Stimulated activated CD4-positive, alpha-beta T cell treated with anti-CD3 and anti-CD28 coated beads, Interleukin-2, amount 100 ng/mL, for 24 hours (primary cell): ENCODE measurements at regions not wholly inside any gene's neighbourhood (a gene's known extent, or its start where the extent isn't known, plus 50 kb on each side); places are given as distances from the start of the nearest gene placed in this dataset.

Source experiments
- DNase-seq, 2 donors: peaks; one replicate each; pipeline ENCODE4 v3.0.0-alpha.2; 2020

- DNase-seq, result no peak
Measured at GRCh38 chr16:62586128-62586862, 550.1 kb upstream of the CDH8 start.

GRCh38 chr16:62585041-62585545 lies 548.9 kb upstream of the CDH8 start:
- no peak for DNase-seq

- DNase-seq, result no peak
Measured at GRCh38 chr16:62583414-62583813, 547.2 kb upstream of the CDH8 start.

GRCh38 chr16:62573466-62573865 lies 537.2 kb upstream of the CDH8 start:
- DNase-seq, result no peak

GRCh38 chr16:62568926-62569325 lies 532.7 kb upstream of the CDH8 start:
- DNase-seq, result no peak

GRCh38 chr16:62565706-62566105 lies 529.5 kb upstream of the CDH8 start:
- no peak for DNase-seq

GRCh38 chr16:62564291-62564690 lies 528.1 kb upstream of the CDH8 start:
- no peak for DNase-seq

- no peak for DNase-seq
Measured at GRCh38 chr16:62562121-62562520, 525.9 kb upstream of the CDH8 start.

- DNase-seq, result no peak
Measured at GRCh38 chr16:62549875-62550274, 513.6 kb upstream of the CDH8 start.

GRCh38 chr16:62548095-62548494 lies 511.9 kb upstream of the CDH8 start:
- no peak for DNase-seq

GRCh38 chr16:62546701-62547100 lies 510.5 kb upstream of the CDH8 start:
- no peak for DNase-seq

GRCh38 chr16:62545039-62545438 lies 508.8 kb upstream of the CDH8 start:
- DNase-seq, result no peak

- DNase-seq, result no peak
Measured at GRCh38 chr16:62543516-62543915, 507.3 kb upstream of the CDH8 start.

GRCh38 chr16:62539657-62540056 lies 503.4 kb upstream of the CDH8 start:
- DNase-seq, result no peak

- DNase-seq, result no peak
Measured at GRCh38 chr16:62530426-62530825, 494.2 kb upstream of the CDH8 start.

GRCh38 chr16:62516001-62516400 lies 479.8 kb upstream of the CDH8 start:
- no peak for DNase-seq

GRCh38 chr16:62503073-62503472 lies 466.8 kb upstream of the CDH8 start:
- DNase-seq, result no peak

GRCh38 chr16:62478903-62479458 lies 442.7 kb upstream of the CDH8 start:
- DNase-seq, result no peak

GRCh38 chr16:62477796-62478195 lies 441.6 kb upstream of the CDH8 start:
- no peak for DNase-seq

GRCh38 chr16:62475573-62475972 lies 439.3 kb upstream of the CDH8 start:
- DNase-seq, result no peak

- no peak for DNase-seq
Measured at GRCh38 chr16:62462971-62463370, 426.7 kb upstream of the CDH8 start.

GRCh38 chr16:62450291-62450690 lies 414.1 kb upstream of the CDH8 start:
- DNase-seq, result no peak

- DNase-seq, result no peak
Measured at GRCh38 chr16:62445909-62446308, 409.7 kb upstream of the CDH8 start.

- no peak for DNase-seq
Measured at GRCh38 chr16:62424206-62424605, 388.0 kb upstream of the CDH8 start.

- DNase-seq, result no peak
Measured at GRCh38 chr16:62408760-62409159, 372.5 kb upstream of the CDH8 start.
